ENCODE measurements at regions not wholly inside any gene's neighbourhood (a gene's known extent, or its start where the extent isn't known, plus 50 kb on each side); places are given as distances from the start of the nearest gene placed in this dataset.

GRCh38 chr14:81952917-81953316 lies 419.3 kb upstream of the SEL1L start:
- TF ChIP-seq CTCF (IDR thresholded peaks at IDR 0.05), result no peak
- no peak for TF ChIP-seq POLR2AphosphoS5 (IDR thresholded peaks at IDR 0.05)
- no peak for TF ChIP-seq EP300 (IDR thresholded peaks at IDR 0.05)
- TF ChIP-seq POLR2A (IDR thresholded peaks at IDR 0.05), result no peak

Measured in upper lobe of left lung (tissue), 4 donors.